NCI-H524 treated with DMSO at 0.1 percent for 48 hours (cell line): ENCODE measurements at regions not wholly inside any gene's neighbourhood (a gene's known extent, or its start where the extent isn't known, plus 50 kb on each side); places are given as distances from the start of the nearest gene placed in this dataset.
"Not testable (repeated sequence)": the region's sequence is repeated elsewhere in the genome, so short reads cannot be mapped to it uniquely, and the experiment has no call there.

ENCODE experiments used
- DNase-seq: peaks from one replicate; lab custom pipeline; 2025; lab: John Stamatoyannopoulos, UW

GRCh38 chr2:126952216-126952615, 53.5 kb downstream of the TEX51 start:
- DNase-seq = no peak

DNA sequence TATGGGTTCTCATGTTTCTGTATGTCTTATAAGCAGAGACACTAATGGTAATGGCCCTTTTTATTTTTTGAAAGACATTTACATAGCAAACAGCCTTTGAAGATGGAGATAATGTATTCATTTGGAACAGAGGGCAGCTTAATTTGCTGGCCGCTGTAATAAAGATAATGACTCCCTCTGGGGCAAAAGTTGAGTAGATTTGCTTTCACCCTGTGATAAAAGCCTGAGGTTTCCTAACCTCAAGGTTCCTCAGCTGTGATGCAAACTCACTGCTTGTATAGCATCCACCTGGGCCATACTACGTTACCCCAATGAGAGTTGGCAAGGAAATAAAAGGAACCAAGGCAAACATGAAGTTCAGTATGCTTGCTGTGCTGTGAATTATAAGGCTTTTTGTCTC, 54.8 kb downstream of the TEX51 start:
- no peak for DNase-seq

DNA sequence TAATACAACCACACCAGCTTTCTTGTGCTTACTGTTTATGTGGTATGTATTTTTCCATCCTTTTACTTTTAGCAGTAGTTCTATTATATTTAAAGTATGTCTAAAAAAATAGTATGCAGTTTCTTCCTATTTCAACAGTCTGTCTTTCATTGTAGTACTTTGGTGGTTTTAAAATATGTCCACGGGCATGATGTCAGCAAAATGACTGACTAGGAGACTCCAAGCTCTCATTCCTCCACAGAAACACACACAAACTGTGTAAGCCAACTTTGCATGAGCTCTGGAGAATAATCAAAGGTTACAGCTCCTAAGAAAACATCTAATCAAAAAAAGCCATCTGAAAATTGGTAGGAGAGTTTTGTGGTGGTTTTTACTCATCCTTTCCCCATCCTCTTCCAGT, 56.1 kb downstream of the TEX51 start:
- DNase-seq = no peak

- DNase-seq = not testable (repeated sequence)
Observed at GRCh38 chr2:126956773-126957172, 58.1 kb downstream of the TEX51 start.

DNA sequence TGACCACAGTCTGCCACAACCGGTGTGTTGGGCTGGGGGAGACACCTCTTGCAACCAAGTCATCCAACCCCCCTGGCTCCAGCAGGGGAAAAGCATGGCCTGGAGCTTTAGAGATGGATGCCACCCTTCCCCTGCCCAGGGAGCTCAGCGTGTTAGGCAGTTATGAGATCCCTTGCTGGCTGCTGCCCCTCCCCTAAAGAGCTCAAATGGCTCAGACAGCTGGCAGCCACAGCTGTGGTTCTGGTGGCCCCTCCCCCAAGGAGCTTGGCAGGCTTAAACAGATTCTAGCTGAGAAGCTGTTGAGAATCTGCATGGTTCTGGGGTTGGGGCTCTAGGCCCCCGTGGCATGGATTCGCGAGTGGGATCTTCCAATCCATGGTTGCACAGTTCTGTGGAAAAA, 64.7 kb downstream of the TEX51 start:
- DNase-seq = peak; percentile 85

GRCh38 chr2:126966601-126967000, 67.9 kb downstream of the TEX51 start:
- peak; percentile 71 for DNase-seq

DNA sequence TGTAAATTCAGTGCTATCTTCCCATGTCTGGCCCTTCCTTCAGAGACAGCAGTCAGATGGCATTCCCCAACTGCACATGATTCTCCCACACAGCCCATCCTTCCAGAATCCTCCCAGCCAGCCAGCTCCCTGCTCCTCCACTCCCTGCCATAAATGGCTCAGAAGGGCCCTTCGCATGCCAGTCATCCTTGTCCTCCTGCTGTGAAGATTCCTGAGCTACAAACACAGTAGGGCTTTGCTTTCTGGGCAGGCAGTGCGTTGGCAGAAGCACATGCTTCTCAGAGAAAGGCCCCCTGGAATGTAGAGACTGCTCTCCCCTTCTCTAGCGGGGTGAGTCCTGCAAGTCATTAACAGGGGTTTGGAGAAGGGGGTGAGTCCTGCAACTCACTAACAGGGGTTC, 71.9 kb downstream of the TEX51 start:
- DNase-seq = no peak

GRCh38 chr2:126971162-126971480, 72.4 kb downstream of the TEX51 start:
- no peak for DNase-seq

GRCh38 chr2:126971481-126972278, 73.0 kb downstream of the TEX51 start:
- DNase-seq = peak; percentile 36

GRCh38 chr2:126972279-126972626, 73.6 kb downstream of the TEX51 start:
- DNase-seq = no peak

- DNase-seq = no peak
Observed at GRCh38 chr2:126973745-126974144, 75.1 kb downstream of the TEX51 start.

DNA sequence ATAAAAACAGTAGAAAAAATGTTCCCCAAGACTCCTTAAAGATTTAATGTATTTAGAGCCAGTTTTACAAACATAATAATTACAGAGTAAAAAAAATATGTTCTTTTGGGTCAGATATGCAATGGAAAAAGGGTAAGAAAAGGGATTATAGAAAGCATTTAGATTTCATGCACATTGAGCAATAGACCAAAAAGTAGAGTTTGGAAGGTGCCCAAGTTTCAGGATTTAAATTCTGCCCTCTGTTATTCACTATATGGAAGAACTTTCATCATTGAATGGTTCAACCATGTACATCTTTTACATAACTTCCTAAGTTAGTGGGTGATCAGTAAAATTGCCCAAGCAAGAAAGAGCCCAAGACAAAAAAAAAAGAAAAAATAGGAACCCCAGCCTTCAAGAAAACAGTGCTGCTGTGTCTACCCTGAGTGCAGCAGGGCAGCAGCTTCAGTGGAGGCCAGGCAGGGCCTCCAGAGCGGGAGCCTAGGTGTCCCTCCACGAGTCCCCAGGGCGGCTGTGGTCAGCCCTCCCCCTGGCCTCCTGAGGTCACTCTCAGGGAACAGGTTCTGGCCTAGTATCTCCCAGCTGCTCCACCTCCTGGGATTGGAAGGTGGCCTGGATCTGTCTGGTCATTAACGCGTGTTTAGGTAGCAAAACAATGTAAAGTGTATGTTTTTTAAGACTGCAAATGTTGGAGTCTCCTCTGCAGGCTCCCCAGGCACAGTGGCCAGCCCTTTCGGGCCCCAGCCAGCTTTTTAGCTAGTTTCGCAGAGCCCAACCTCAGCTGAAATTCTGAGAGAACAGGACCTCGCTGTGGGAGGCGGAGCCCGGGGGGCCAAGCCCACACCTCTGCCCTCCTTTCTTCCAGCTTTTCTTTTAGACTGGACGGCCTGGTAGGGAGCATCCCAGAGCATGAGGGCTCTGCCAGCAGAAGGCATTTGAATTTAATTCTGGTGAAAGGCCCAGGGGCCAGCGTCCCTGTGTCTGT, 77.3 kb downstream of the TEX51 start:
- no peak for DNase-seq

DNA sequence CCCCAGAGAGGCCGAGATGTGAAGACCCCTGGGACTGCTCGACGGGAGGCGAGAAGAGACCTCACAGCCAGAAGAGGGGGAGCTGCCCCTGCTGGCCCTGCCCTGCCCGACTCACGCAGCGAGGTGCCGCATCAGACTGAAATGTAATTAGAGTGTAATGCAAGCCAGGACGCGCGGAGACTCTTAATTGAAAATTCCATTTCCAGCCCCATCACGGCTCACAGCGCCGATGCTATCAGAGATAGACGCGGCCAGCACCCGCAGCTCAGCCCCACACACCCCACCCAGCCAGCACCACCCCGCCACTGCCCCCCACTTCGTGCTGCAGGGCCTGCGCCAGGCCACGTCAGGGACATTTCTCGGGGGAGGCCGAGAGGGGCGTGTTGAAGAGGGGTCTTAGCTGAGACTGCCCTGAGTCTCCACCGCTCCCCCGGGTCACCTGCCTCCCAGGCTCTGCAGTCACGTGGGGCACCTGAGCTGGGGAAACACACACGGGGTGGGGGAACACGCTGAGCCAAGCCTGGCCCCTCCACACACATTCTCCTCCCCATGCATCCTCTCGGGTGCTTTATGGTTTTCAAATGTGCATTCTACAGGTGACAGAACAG, 78.1 kb downstream of the TEX51 start:
- DNase-seq = no peak

GRCh38 chr2:126978333-126978732, 79.6 kb downstream of the TEX51 start:
- DNase-seq = no peak

GRCh38 chr2:126979039-126980003, 80.6 kb downstream of the TEX51 start:
- peak; percentile 48 for DNase-seq

DNA sequence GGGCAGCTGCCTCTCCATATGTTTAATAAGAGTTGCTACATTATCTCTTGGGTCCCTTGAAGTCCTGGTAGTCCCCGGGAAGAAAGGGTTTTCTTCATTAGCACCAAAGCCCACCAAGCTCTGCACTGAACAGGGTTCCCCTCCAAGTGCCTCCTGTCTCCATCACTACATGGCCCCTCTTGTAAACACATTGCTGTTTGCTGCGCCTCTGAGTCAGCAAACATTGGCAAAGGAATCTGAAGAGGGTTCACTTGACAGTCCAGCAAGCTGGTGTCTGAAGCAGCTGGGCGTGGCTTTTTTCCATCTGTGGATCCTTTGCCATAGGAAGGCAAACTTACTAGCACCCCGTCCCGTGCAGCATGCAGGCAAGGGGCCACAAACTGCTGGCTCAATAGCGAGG, 82.8 kb downstream of the TEX51 start:
- peak; percentile 59 for DNase-seq

DNA sequence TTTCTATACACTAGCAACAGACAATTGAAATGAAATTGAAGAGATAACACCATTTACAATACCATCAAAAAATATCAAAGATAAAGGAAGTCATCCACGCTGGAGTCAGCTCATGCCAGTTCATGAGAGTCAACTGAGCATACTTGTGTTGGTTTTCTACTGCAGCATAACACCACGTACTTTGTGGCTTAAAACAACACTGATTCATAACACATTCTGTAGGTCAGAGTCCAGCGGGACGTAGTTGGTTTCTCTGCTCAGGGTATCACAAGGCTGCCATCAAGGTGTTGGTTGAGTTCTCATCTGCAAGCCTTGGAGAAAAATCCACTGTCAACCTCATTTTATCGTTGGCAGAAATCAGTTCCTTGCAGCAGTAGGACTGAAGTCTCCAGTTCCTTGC, 84.2 kb downstream of the TEX51 start:
- no peak for DNase-seq

DNA sequence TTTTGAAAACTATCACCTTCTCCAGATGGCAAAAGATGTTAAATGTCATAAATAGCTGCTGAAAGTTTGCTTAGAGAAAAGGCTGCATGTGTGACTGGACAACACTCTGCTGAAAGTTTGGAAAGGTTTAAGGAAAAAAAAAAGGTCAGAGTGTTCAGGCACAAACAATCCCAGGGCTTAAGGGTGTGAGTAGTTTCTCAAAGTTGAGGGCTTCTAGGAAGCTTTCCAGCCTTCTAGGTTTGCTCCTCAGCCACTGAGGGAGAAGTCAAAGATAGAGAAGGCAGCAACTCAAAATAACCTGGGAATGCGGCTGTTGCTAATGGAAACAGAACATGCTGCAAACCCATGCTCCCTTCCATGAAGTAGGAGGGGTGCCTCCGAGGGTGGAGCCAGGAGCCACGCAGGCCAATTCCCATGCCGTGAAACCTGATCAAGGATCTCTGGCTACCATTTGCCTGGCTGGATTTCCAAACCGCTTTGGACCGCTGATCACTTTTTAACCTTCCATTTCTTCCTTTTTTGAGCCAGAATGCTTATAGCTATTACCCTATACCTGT, 88.0 kb downstream of the TEX51 start:
- no peak for DNase-seq

DNA sequence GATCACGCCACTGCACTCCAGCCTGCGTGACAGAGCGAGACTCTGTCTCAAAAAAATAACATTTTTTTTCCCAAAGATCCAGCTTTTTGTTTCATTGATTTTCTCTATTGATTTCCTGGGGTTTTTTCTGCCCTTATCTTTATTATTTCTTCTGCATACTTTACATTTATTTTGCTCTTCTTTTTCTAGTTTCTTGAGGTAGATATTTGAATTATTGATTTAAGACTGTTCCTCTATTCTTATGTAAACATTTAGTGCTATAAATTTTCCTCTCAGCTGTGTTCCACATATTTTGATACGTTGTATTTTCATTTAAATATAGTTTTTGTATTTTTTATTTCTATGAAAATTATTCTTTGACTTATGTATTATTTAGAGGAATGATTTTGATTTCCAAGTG, 89.8 kb downstream of the TEX51 start:
- DNase-seq = no peak

DNA sequence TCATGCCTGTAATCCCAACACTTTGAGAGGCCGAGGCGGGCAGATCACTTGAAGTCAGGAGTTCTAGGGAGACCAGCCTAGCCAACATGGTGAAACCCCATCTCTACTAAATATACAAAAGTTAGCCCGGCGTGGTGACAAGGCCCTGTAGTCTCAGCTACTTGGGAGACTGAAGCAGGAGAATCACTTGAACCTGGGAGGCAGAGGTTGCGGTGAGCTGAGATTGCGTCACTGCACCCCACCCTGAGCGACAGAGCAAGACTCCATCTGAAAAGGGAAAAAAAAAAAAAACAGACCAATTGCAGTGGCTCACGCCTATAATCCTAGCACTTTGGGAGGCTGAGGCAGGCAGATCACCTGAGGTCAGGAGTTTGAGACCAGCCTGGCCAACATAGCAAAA, 90.4 kb downstream of the TEX51 start:
- DNase-seq = not testable (repeated sequence)

GRCh38 chr2:126990200-126990599, 91.5 kb downstream of the TEX51 start:
- no peak for DNase-seq
